ENCODE measurements at regions not wholly inside any gene's neighbourhood (a gene's known extent, or its start where the extent isn't known, plus 50 kb on each side); places are given as distances from the start of the nearest gene placed in this dataset.
"Not testable (repeated sequence)": the region's sequence is repeated elsewhere in the genome, so short reads cannot be mapped to it uniquely, and the experiment has no call there.

- H3K36me3 ChIP-seq, H3K4me3 ChIP-seq, H3K27me3 ChIP-seq, H3K9me3 ChIP-seq, DNase-seq: not testable (repeated sequence)
Measured at GRCh38 chr14:105752420-105752819, 226.0 kb downstream of the TMEM121 start.

- DNase-seq: no peak
- Histone ChIP-seq H3K36me3 (no peaks in the 10 kb centered on the region), H3K9me3 (no peaks in the 10 kb centered on the region), H3K27me3 (no peaks in the 10 kb centered on the region), H3K4me3 (no peak overlapping the region)
Measured at GRCh38 chr14:105760691-105761344, 234.4 kb downstream of the TMEM121 start.

DNA sequence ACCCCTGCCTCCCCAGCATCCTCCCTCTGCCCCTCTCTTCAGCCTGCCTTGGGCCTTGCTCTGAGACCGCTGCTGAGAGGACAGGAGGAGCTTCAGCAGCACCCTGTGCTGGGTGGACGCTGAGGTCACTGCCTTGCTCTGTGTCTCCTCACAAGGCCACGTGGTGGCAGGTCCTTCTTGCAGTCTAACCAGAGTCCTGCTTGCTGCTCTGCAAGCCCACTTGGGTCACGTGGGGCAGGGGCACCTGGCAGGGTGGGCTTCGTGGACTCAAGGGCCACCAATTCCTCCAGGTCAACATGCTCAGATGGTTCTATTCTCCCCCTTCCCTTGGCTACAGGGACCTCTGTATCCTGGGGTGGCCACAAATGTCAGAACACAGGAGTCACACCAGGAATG is 235.0 kb downstream of the TMEM121 start:
- H3K9me3 ChIP-seq, DNase-seq, H3K27me3 ChIP-seq, H3K36me3 ChIP-seq, H3K4me3 ChIP-seq: not testable (repeated sequence)

DNA sequence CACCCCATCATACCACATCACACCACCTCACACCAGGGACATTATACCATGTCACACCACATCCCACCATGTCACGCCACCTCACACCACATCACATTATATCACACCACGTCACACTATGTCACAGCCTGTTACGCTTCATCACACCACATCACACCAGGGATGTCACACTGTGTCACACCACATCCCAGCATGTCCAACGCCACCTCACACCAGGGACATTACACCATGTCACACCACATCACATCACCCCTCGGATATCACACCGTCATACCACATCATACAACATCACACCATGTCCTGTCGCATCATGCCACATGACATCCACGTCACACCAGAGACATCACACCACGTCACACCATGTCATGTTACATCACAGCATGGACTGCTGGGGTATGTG is 235.5 kb downstream of the TMEM121 start:
- Histone ChIP-seq H3K4me3 (no peak overlapping the region), H3K27me3 (no peaks in the 10 kb centered on the region), H3K9me3 (no peaks in the 10 kb centered on the region), H3K36me3 (no peaks in the 10 kb centered on the region)
- DNase-seq: no peak

- not testable (repeated sequence) for H3K36me3 ChIP-seq, H3K9me3 ChIP-seq, H3K27me3 ChIP-seq, DNase-seq, H3K4me3 ChIP-seq
Measured at GRCh38 chr14:105762262-105762661, 235.9 kb downstream of the TMEM121 start.

- not testable (repeated sequence) for H3K4me3 ChIP-seq, DNase-seq, H3K9me3 ChIP-seq, H3K36me3 ChIP-seq, H3K27me3 ChIP-seq
Measured at GRCh38 chr14:105764254-105764901, 238.0 kb downstream of the TMEM121 start.

- not testable (repeated sequence) for H3K36me3 ChIP-seq, H3K9me3 ChIP-seq, H3K27me3 ChIP-seq, DNase-seq, H3K4me3 ChIP-seq
Measured at GRCh38 chr14:105765072-105765825, 238.9 kb downstream of the TMEM121 start.

- Histone ChIP-seq H3K4me3 (no peak overlapping the region), H3K9me3 (no peaks in the 10 kb centered on the region), H3K36me3 (no peaks in the 10 kb centered on the region), H3K27me3 (no peaks in the 10 kb centered on the region)
- DNase-seq: no peak
Measured at GRCh38 chr14:105765893-105766614, 239.7 kb downstream of the TMEM121 start.

GRCh38 chr14:105767315-105767714 is 240.9 kb downstream of the TMEM121 start:
- Histone ChIP-seq H3K27me3 (no peaks in the 10 kb centered on the region), H3K36me3 (no peaks in the 10 kb centered on the region), H3K4me3 (no peak overlapping the region), H3K9me3 (no peaks in the 10 kb centered on the region)
- no peak for DNase-seq

DNA sequence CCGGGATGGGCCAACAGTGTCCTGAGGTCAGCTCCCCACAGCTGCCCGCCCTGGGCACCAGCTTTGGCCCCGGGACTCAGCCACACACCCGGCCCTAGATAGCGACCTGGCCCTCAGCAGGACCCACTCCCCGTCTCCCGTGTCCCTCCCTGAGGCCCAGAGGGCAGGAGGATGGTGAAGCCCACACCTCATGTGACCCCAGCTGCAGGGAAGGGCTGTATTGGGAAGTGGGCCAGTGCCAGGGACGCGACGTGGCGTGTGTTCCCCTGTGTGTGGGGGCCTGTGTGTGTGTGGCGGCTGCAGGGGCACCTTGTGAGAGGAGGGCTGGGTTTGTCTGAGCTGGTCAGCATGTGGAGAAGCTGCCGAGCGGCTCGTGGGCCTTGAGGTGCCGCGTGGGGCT is 241.7 kb downstream of the TMEM121 start:
- H3K9me3 ChIP-seq, H3K27me3 ChIP-seq, H3K36me3 ChIP-seq, H3K4me3 ChIP-seq, DNase-seq: not testable (repeated sequence)

DNA sequence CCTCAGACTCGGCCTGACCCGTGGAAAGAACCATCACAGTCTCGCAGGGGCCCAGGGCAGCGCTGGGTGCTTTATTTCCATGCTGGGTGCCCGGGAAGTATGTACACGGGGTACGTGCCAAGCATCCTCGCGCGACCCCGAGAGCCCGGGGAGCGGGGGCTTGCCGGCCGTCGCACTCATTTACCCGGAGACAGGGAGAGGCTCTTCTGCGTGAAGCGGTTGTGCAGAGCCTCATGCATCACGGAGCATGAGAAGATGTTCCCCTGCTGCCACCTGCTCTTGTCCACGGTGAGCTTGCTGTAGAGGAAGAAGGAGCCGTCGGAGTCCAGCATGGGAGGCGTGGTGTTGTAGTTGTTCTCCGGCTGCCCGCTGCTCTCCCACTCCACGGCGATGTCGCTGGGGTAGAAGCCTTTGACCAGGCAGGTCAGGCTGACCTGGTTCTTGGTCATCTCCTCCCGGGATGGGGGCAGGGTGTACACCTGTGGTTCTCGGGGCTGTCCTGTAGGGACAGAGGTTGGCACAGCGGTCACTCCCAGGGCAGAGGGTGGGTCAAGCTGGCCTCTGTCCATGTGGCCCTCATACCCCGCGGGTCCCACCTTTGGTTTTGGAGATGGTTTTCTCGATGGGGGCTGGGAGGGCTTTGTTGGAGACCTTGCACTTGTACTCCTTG is 242.8 kb downstream of the TMEM121 start:
- H3K36me3 ChIP-seq, DNase-seq, H3K27me3 ChIP-seq, H3K4me3 ChIP-seq, H3K9me3 ChIP-seq: not testable (repeated sequence)

DNA sequence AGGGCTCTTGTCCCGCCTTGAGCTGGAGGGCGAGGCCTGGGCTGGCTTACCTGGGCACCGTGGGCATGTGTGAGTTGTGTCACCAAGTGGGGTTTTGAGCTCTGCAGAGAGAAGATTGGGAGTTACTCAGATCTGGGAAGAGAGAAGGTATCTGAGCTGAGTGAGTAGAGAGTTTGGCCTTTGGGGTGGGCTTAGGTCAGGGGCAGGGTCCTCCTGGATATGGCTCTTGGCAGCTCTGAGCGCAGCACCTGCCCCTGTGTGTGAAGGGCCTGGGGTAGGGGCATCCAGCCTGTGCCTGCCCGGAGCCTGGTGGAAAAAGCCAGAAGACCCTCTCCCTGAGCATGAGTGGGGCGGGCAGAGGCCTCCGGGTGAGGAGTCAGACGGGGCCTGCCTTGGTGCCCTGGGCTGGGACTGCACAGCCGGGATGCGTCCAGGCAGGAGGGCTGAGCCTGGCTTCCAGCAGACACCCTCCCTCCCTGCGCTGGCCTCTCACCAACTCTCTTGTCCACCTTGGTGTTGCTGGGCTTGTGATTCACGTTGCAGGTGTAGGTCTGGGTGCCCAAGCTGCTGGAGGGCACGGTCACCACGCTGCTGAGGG is 244.3 kb downstream of the TMEM121 start:
- not testable (repeated sequence) for H3K9me3 ChIP-seq

DNA sequence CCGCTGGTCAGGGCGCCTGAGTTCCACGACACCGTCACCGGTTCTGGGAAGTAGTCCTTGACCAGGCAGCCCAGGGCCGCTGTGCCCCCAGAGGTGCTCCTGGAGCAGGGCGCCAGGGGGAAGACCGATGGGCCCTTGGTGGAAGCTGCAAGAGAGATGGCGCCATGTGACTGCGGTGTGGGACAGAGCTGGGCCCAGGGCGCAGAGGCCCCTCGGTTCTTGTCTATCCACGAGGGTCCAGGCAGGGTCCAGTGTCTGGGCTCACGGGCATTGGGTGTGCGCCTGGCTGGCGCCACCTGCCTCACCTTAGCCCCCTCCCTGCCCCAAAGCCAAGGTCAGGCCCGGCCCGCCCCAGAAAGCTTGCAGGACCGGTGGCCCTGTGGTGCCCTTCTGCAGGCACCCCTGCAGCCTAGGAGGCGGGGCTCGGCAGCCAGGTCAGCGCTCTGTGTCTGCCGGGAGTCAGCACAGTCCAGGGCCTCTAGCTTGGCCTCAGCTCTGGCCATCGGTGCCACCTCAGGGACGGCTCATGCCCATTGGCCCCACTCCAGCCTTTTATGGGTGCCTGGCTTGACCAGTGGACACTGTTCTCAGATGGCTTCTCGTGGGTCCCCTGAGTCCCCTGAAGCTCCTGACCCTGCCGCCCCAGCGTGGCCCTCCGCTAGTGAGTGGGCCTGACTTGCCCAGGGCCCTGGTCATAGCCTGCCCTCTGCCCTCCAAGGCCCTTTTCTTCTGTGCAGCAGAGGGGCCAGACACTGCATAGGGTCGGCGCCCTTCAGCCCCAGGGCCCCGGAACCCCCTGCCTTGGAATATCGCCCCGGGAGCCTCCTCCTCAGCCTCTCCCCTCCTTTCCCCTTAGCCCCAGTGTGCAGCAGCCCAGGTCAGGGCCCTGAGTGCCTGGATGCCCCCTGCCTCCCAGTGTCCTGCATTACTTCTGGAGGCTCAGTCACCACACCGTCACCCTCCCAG is 245.2 kb downstream of the TMEM121 start:
- not testable (repeated sequence) for H3K9me3 ChIP-seq, DNase-seq, H3K4me3 ChIP-seq, H3K27me3 ChIP-seq, H3K36me3 ChIP-seq

More for the DNA sequence above, 244.3 kb downstream of the TMEM121 start:
- not testable (repeated sequence) for DNase-seq, H3K4me3 ChIP-seq, H3K36me3 ChIP-seq, H3K27me3 ChIP-seq

DNA sequence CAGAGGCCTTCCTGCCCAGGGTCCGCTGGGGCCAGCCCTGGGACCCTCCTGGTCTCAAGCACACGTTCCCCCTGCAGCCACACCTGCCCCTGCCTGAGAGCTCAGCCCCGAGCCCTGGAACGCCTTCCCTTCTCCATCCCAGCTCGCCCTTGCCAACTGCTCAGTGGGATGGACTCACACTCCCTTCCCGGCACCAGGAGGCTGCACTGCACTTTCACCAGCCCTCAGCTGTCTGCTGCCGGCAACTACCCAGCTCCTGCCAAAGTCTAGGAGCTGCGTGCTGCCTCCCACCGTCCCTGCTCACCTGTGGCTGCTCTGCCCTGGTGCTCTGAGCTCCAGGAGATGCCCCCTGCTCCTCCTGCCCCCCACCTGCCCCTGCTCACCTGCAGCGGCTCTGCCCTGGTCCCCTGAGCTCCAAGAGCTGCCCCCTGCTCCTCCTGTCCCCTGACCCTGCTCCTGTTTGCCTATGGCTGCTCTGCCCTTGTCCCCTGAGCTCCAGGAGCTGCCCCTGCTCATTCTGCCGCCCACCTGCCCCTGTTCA is 246.4 kb downstream of the TMEM121 start:
- H3K9me3 ChIP-seq, DNase-seq, H3K36me3 ChIP-seq, H3K4me3 ChIP-seq, H3K27me3 ChIP-seq: not testable (repeated sequence)

DNA sequence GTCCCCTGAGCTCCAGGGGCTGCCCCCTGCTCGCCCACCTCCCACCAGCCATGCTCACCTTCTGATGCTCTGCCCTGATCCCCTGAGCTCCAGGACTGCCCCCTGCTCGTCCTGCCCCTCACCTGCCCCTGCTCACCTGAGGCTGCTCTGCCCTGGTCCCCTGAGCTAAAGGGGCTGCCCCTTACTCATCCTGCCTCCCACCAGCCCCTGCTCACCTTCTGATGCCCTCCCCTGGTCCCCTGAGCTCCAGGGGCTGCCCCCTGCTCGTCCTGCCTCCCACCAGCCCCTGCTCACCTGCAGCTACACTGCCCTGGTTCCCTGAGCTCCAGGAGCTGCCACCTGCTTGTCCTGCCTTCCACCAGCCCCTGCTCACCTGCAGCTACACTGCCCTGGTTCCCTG is 247.2 kb downstream of the TMEM121 start:
- Histone ChIP-seq H3K27me3 (no peaks in the 10 kb centered on the region), H3K36me3 (no peaks in the 10 kb centered on the region), H3K4me3 (no peak overlapping the region), H3K9me3 (no peaks in the 10 kb centered on the region)
- DNase-seq: no peak
